H1 (cell line): ENCODE measurements at regions not wholly inside any gene's neighbourhood (a gene's known extent, or its start where the extent isn't known, plus 50 kb on each side); places are given as distances from the start of the nearest gene placed in this dataset.

Experiments
- CBX5 ChIP-seq: fragments of 300-800, 300-1000 bp; sonication (generic); IDR thresholded peaks from 2 replicates; pipeline ENCODE4 v1.7.1; 2016; ENCODE audit warnings: antibody characterized with exemption, low read length, low read depth
- CTBP2 ChIP-seq: IDR thresholded peaks from 2 replicates; pipeline ENCODE4 v1.7.0; 2011; ENCODE audit warnings: borderline replicate concordance, mild to moderate bottlenecking, moderate library complexity, mixed read lengths, low read length; ENCODE audit not compliant: insufficient read depth, insufficient read length
- E2F6 ChIP-seq: IDR thresholded peaks from 2 replicates; pipeline ENCODE4 v1.6.1; 2012; ENCODE audit warnings: inconsistent platforms
- JUN ChIP-seq: IDR thresholded peaks from 2 replicates; pipeline ENCODE4 v1.6.1; 2011; ENCODE audit warnings: low read depth, mild to moderate bottlenecking, improper control_type of control experiment, low read length
- KDM1A ChIP-seq: fragments of 200-600, 300-600 bp; sonication (generic); IDR thresholded peaks from 2 replicates; pipeline ENCODE4 v1.7.1; 2016; ENCODE audit warnings: mild to moderate bottlenecking, low read length, borderline replicate concordance
- SUZ12 ChIP-seq: fragments of 200-600 bp; sonication (generic); IDR thresholded peaks from 2 replicates; pipeline ENCODE4 v1.6.1; 2012; ENCODE audit warnings: mild to moderate bottlenecking, inconsistent platforms, low read length, moderate library complexity, mixed read lengths
- TAF1 ChIP-seq: IDR thresholded peaks from 2 replicates; pipeline ENCODE4 v1.6.1; 2011; ENCODE audit warnings: mild to moderate bottlenecking, low read depth, low read length
- TAF7 ChIP-seq: optimal IDR thresholded peaks from 2 replicates; pipeline ENCODE3; 2011; ENCODE audit warnings: low read depth, mild to moderate bottlenecking, inconsistent platforms, low read length, moderate library complexity, borderline replicate concordance
- TF ChIP-seq, protein P1 (sequence below): fragments of 300-600 bp; sonication (generic); IDR thresholded peaks from 2 replicates; pipeline ENCODE4 v1.7.1; 2012; ENCODE audit warnings: low read length, moderate library complexity, mild to moderate bottlenecking, inconsistent platforms; ENCODE audit not compliant: insufficient replicate concordance
- TF ChIP-seq, protein P2 (sequence below): IDR thresholded peaks from 2 replicates; pipeline ENCODE4 v1.6.1; 2012; ENCODE audit warnings: inconsistent platforms

- TF ChIP-seq, protein P1, sequence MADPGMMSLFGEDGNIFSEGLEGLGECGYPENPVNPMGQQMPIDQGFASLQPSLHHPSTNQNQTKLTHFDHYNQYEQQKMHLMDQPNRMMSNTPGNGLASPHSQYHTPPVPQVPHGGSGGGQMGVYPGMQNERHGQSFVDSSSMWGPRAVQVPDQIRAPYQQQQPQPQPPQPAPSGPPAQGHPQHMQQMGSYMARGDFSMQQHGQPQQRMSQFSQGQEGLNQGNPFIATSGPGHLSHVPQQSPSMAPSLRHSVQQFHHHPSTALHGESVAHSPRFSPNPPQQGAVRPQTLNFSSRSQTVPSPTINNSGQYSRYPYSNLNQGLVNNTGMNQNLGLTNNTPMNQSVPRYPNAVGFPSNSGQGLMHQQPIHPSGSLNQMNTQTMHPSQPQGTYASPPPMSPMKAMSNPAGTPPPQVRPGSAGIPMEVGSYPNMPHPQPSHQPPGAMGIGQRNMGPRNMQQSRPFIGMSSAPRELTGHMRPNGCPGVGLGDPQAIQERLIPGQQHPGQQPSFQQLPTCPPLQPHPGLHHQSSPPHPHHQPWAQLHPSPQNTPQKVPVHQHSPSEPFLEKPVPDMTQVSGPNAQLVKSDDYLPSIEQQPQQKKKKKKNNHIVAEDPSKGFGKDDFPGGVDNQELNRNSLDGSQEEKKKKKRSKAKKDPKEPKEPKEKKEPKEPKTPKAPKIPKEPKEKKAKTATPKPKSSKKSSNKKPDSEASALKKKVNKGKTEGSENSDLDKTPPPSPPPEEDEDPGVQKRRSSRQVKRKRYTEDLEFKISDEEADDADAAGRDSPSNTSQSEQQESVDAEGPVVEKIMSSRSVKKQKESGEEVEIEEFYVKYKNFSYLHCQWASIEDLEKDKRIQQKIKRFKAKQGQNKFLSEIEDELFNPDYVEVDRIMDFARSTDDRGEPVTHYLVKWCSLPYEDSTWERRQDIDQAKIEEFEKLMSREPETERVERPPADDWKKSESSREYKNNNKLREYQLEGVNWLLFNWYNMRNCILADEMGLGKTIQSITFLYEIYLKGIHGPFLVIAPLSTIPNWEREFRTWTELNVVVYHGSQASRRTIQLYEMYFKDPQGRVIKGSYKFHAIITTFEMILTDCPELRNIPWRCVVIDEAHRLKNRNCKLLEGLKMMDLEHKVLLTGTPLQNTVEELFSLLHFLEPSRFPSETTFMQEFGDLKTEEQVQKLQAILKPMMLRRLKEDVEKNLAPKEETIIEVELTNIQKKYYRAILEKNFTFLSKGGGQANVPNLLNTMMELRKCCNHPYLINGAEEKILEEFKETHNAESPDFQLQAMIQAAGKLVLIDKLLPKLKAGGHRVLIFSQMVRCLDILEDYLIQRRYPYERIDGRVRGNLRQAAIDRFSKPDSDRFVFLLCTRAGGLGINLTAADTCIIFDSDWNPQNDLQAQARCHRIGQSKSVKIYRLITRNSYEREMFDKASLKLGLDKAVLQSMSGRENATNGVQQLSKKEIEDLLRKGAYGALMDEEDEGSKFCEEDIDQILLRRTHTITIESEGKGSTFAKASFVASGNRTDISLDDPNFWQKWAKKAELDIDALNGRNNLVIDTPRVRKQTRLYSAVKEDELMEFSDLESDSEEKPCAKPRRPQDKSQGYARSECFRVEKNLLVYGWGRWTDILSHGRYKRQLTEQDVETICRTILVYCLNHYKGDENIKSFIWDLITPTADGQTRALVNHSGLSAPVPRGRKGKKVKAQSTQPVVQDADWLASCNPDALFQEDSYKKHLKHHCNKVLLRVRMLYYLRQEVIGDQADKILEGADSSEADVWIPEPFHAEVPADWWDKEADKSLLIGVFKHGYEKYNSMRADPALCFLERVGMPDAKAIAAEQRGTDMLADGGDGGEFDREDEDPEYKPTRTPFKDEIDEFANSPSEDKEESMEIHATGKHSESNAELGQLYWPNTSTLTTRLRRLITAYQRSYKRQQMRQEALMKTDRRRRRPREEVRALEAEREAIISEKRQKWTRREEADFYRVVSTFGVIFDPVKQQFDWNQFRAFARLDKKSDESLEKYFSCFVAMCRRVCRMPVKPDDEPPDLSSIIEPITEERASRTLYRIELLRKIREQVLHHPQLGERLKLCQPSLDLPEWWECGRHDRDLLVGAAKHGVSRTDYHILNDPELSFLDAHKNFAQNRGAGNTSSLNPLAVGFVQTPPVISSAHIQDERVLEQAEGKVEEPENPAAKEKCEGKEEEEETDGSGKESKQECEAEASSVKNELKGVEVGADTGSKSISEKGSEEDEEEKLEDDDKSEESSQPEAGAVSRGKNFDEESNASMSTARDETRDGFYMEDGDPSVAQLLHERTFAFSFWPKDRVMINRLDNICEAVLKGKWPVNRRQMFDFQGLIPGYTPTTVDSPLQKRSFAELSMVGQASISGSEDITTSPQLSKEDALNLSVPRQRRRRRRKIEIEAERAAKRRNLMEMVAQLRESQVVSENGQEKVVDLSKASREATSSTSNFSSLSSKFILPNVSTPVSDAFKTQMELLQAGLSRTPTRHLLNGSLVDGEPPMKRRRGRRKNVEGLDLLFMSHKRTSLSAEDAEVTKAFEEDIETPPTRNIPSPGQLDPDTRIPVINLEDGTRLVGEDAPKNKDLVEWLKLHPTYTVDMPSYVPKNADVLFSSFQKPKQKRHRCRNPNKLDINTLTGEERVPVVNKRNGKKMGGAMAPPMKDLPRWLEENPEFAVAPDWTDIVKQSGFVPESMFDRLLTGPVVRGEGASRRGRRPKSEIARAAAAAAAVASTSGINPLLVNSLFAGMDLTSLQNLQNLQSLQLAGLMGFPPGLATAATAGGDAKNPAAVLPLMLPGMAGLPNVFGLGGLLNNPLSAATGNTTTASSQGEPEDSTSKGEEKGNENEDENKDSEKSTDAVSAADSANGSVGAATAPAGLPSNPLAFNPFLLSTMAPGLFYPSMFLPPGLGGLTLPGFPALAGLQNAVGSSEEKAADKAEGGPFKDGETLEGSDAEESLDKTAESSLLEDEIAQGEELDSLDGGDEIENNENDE, result no peak
- TF ChIP-seq, protein P2, sequence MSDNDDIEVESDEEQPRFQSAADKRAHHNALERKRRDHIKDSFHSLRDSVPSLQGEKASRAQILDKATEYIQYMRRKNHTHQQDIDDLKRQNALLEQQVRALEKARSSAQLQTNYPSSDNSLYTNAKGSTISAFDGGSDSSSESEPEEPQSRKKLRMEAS, result no peak
- TF ChIP-seq TAF1 (no peak), KDM1A (no peak), JUN (no peak), TAF7 (no peak), SUZ12 (no peak), CTBP2 (no peak), CBX5 (no peak), E2F6 (no peak)
Observed at GRCh38 chr1:177880339-177880891, 89.4 kb downstream of the SEC16B start (continued).
